GM18511 (cell line): ENCODE measurements at regions not wholly inside any gene's neighbourhood (a gene's known extent, or its start where the extent isn't known, plus 50 kb on each side); places are given as distances from the start of the nearest gene placed in this dataset.

Experiments used
- ATAC-seq: cut with Tn5 transposase; IDR thresholded peaks from one replicate; pipeline ENCODE4 v1.9.1; 2021; ENCODE audit warnings: mild to moderate bottlenecking, moderate library complexity; ENCODE audit not compliant: unreplicated experiment

GRCh38 chr15:39059917-39060316 lies 495.3 kb upstream of the RASGRP1 start:
- no peak for ATAC-seq

DNA sequence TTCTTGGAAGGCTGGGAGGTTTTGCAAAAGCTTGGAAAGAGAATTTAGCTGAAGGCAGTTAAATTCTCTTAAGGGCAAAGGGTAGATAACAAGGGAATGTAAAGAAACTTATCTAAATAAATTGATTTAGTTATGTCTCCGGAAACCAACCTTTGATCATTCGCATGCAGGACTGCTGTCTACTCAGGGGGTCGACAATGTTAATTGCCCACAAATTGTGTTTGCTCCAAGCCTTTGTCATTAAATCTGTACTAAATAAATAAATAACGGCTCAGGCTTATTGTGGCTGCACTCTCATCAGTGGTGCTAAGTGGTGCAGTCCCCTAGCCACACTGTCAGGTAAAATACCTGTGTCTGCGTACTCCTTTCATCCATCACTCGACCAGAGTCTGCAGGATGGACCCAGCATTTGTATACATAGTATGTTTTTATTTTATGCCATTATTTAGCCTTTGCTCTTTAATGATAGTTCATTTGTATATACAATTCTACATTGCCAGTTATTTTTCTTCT lies 497.4 kb upstream of the RASGRP1 start:
- no peak for ATAC-seq

GRCh38 chr15:39066677-39067076 lies 502.1 kb upstream of the RASGRP1 start:
- ATAC-seq = no peak

- no peak for ATAC-seq
These were observed 506.4 kb upstream of the THBS1 start for GRCh38 chr15:39074341-39074985.

DNA sequence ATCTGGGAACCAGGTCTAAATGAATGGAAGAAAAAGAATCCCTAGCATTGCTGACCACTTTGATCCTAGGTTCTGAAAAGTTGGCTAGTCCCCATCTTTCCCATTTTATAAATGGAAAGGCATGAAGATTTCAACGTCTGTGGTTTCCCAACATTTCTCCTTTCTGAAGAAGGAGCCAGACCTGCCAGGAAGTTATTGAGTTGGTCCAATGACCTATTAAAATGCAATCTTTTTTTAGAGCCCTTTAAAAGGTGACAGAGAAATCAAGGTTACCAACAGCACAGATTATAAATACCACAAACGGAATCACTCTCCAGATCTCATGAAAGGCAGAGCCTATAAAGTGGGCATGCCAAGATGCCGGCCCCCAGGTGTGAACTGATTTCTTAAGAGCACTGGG lies 505.6 kb upstream of the THBS1 start:
- no peak for ATAC-seq

- ATAC-seq = no peak
These were observed 505.0 kb upstream of the THBS1 start for GRCh38 chr15:39075756-39076341.

GRCh38 chr15:39078026-39078425 lies 502.9 kb upstream of the THBS1 start:
- ATAC-seq = no peak

DNA sequence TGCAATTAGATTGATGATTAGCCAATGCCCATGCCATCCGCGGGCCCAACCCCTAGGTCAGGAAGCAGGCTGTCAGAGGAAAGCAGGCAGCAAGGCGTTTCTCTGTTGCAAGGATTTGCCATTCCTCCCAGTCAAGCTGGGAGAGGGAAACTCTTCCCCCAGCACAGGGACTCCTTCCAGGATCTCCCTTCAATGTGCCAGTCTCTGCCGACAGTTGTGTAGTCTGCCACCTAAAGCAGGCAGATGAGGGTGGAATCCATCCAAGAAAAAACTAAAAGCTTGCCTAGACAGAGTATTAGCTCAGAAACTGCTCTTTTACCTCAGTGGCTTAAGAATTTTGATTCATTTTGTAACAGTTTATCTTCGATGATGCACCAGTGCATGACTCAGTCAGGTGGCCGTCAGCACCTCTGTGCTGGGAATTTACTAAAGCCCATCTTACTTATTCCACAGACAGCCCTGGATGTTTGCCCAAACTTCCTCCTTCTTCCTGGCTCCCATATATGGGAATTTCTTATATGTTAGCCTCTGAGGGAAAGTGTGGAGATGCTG lies 501.5 kb upstream of the THBS1 start:
- no peak for ATAC-seq

DNA sequence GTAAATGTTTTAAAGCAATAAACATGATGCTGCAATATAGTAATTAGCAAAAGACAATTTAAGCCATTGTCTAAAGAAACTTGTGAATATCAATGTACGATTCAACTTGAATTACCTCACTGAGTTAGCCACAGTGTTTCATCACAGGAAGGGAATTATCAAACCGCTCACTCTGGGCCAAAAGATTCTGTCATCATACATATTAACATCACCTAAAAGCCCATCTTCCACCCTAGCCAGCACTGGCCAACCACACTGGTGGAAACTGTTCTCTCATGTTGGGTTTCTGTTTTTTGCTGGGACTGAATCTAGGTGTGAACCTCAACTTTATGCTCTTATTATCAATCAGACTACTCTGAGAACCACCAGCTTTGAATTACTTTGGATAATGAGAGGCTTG lies 497.7 kb upstream of the THBS1 start:
- no peak for ATAC-seq

- no peak for ATAC-seq
These were observed 496.0 kb upstream of the THBS1 start for GRCh38 chr15:39084674-39085530.

DNA sequence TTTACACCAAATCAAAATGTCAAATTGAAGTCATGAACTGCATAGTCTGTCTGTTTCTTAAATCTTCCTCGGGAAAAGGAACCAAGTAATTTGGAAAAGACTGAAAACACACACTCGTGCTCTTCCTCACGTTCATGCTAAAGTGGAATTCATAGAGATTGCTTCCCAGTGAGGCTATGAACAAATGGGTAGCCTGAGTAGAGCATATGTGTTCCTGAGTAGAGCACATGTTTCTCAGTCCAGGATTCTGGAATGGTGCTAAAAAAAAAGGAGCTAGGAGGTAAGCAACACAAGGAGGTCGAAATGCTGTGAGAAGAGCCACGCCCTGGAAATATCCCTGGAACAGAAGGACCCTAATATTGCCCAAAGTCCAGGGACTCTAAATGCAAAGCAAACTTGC lies 494.2 kb upstream of the THBS1 start:
- no peak for ATAC-seq

DNA sequence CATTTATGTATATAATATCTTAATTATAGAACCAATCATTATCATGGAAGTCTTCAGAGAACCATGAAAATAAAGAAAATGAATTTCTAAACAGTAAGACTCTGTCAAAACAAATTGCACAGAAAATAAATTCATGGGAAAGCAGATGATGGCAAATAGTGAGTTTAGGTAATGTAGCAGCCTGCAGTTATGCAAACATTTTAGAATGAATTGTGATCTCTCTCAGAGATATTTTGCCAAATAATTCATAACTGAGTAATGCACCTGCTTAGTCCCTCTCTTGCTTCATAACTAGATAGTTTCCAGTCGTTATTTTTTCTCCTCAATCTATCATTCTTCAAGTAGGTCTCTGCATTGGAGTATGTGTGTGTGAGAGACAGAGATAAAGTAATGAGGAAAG lies 492.7 kb upstream of the THBS1 start:
- ATAC-seq = no peak

DNA sequence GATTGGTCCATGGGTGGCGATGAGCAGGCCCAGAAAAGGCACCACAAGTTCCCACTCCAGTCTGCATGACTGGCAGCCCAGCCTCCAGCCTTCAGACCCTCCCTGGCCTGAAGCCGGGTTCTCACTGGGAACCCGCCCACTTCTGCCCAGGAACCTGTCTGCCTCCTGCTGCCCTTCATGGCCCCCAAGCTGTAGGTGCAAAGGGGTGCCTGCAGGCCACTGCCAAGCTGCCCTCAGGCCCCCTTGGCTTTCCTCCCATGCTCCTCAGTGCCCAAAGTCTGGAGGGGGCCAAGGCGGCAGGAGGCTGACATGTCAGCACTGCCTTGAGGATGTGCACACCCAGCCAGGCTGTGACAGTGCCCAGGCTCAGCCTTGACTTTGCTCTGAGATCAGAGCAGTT lies 488.5 kb upstream of the THBS1 start:
- no peak for ATAC-seq

GRCh38 chr15:39092761-39093160 lies 488.1 kb upstream of the THBS1 start:
- no peak for ATAC-seq

GRCh38 chr15:39094116-39094515 lies 486.8 kb upstream of the THBS1 start:
- no peak for ATAC-seq

DNA sequence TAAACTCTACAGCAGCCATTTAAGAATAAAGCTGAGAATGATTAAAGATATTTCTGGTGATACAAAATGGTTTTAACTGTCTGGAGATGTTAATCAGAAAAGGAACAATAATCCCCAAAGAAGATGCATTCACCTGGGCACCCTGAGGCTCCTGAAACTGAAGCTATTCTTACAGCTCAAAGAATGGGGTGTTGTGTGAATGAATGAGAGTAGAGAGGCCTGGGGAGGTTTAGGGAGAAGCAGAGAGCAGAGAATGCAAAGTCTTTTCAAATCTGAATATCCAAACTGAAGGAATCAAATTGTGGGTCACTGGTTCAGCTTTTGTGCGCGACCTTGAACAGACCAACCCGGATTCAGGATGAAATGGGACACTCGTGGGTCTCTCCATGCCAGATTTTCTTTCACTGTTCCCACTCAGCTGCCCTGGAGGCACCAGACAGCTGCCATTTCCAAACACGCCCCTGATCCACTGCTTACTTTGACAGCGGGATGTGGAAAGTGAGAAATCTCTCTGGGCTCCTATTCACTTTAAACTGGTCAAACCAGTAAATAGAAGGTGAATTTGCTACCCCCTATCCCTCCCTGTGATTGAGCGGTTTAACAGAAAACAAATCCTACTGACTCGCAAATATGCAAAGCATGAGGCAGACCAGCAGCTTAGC lies 485.5 kb upstream of the THBS1 start:
- no peak for ATAC-seq

- ATAC-seq = no peak
These were observed 484.2 kb upstream of the THBS1 start for GRCh38 chr15:39096608-39097205.

DNA sequence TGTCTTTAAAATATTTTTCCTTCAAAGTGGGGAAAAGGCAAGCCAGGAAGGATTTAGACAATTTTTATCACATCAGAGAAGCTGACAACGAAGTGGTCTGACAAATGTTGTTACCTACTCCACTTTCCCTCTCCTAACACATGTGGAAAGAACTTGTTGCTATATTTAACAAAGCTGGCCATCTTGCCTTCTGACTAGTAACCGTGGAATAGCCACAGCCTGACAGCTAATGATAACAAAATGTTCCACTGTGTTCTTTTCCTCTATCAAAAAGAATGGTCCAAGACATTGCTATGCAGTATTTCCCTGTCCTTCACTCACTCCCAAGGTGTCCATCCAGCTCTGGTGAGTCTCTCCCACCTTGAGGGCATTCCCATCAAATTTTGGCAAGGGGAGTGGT lies 481.4 kb upstream of the THBS1 start:
- no peak for ATAC-seq

- ATAC-seq = no peak
These were observed 480.7 kb upstream of the THBS1 start for GRCh38 chr15:39100106-39100660.

GRCh38 chr15:39102431-39102830 lies 478.4 kb upstream of the THBS1 start:
- ATAC-seq = no peak
